GM23338 (cell line): ENCODE measurements at regions not wholly inside any gene's neighbourhood (a gene's known extent, or its start where the extent isn't known, plus 50 kb on each side); places are given as distances from the start of the nearest gene placed in this dataset.

Experiments
- ATAC-seq: fragments of 200-7000 bp; cut with Tn5 transposase; 3 replicates; pipeline ENCODE4 v1.9.1; 2020
- DNase-seq: peaks from one replicate; pipeline ENCODE4 v3.0.0-alpha.2; 2015; ENCODE audit warnings: low spot score
- H2AFZ ChIP-seq: fragments of 200-600 bp; sonication (generic); 2 replicates; pipeline ENCODE4 v1.8.0; 2016; ENCODE audit warnings: antibody characterized with exemption, mild to moderate bottlenecking, moderate library complexity
- H3F3A ChIP-seq: fragments of 200-600 bp; sonication (generic); replicated peaks from 2 replicates; pipeline ENCODE4 v1.8.0; 2017; ENCODE audit warnings: antibody characterized with exemption, mixed run types, low read depth
- H3K27ac ChIP-seq: fragments of 200-600 bp; sonication (generic); 2 replicates; pipeline ENCODE4 v1.6.1; 2016; ENCODE audit warnings: low read depth
- H3K27me3 ChIP-seq: fragments of 200-600 bp; sonication (generic); 2 replicates; pipeline ENCODE4 v1.8.0; 2016; ENCODE audit warnings: mild to moderate bottlenecking, mixed run types, moderate library complexity; ENCODE audit not compliant: insufficient read depth
- H3K36me3 ChIP-seq: fragments of 200-600 bp; sonication (generic); 2 replicates; pipeline ENCODE4 v1.8.0; 2016; ENCODE audit warnings: mild to moderate bottlenecking; ENCODE audit not compliant: insufficient read depth
- H3K4me1 ChIP-seq: fragments of 200-600 bp; sonication (generic); 2 replicates; pipeline ENCODE4 v1.8.0; 2016; ENCODE audit warnings: mild to moderate bottlenecking, moderate library complexity; ENCODE audit not compliant: insufficient read depth
- H3K4me2 ChIP-seq: fragments of 200-600 bp; sonication (generic); 2 replicates; pipeline ENCODE4 v1.7.1; 2017; ENCODE audit warnings: mixed run types
- H3K4me3 ChIP-seq: fragments of 200-600 bp; sonication (generic); 2 replicates; pipeline ENCODE4 v1.6.1; 2016; ENCODE audit warnings: mixed run types
- H3K79me2 ChIP-seq: fragments of 200-600 bp; sonication (generic); replicated peaks from 2 replicates; pipeline ENCODE4 v1.8.0; 2017; ENCODE audit warnings: mild to moderate bottlenecking; ENCODE audit not compliant: insufficient read depth
- H3K9me2 ChIP-seq: fragments of 200-600 bp; sonication (generic); 2 replicates; pipeline ENCODE4 v1.8.0; 2017; ENCODE audit not compliant: insufficient read depth
- H4K20me1 ChIP-seq: fragments of 200-600 bp; sonication (generic); replicated peaks from 2 replicates; pipeline ENCODE4 v1.8.0; 2017; ENCODE audit warnings: mild to moderate bottlenecking; ENCODE audit not compliant: insufficient read depth
- H3K27ac Mint-ChIP-seq: 2 replicates; pipeline ENCODE4 v1.8.0; 2020; ENCODE audit warnings: inconsistent platforms, mild to moderate bottlenecking, moderate library complexity, mixed read lengths
- H3K27me3 Mint-ChIP-seq: 3 replicates; pipeline ENCODE4 v1.8.0; 2022; ENCODE audit warnings: low read depth, mild to moderate bottlenecking, moderate library complexity, mixed read lengths, inconsistent platforms; ENCODE audit not compliant: insufficient read depth, poor library complexity
- H3K36me3 Mint-ChIP-seq: 3 replicates; pipeline ENCODE4 v1.8.0; 2021; ENCODE audit warnings: low read depth, mild to moderate bottlenecking, inconsistent platforms, moderate library complexity, mixed read lengths
- H3K4me1 Mint-ChIP-seq: 3 replicates; pipeline ENCODE4 v1.8.0; 2020; ENCODE audit warnings: mild to moderate bottlenecking, inconsistent platforms, mixed read lengths
- H3K4me3 Mint-ChIP-seq: 3 replicates; pipeline ENCODE4 v1.8.0; 2021; ENCODE audit warnings: moderate library complexity, mild to moderate bottlenecking, inconsistent platforms, mixed read lengths
- H3K9me3 Mint-ChIP-seq: 3 replicates; pipeline ENCODE4 v1.8.0; 2020; ENCODE audit warnings: moderate library complexity, mild to moderate bottlenecking, inconsistent platforms, mixed read lengths
- CREB1 ChIP-seq: fragments of 250-450 bp; sonication (Bioruptor Pico); IDR thresholded peaks from 2 replicates; pipeline ENCODE4 v1.5.0; 2020; ENCODE audit warnings: low read depth, mild to moderate bottlenecking, moderate library complexity
- CTCF ChIP-seq, 2 experiments: fragments of 200-600 bp in 1 of 2; sonication (generic) in 1 of 2; conservative IDR thresholded peaks; 2 replicates each; pipeline versions ENCODE4 v1.5.1 to v1.6.1; 2016 to 2017; ENCODE audit warnings: antibody characterized with exemption in 2 of 2, low read depth in 2 of 2, mild to moderate bottlenecking in 2 of 2, moderate library complexity in 1 of 2
- EZH2 ChIP-seq: fragments of 200-600 bp; sonication (generic); IDR thresholded peaks from one replicate; pipeline ENCODE4 v1.8.0; 2017; ENCODE audit warnings: antibody characterized with exemption, mild to moderate bottlenecking, low read depth; ENCODE audit not compliant: unreplicated experiment
- EZH2phosphoT487 ChIP-seq: fragments of 200-600 bp; sonication (generic); IDR thresholded peaks from one replicate; pipeline ENCODE4 v1.8.1; 2018; ENCODE audit warnings: antibody characterized with exemption; ENCODE audit not compliant: unreplicated experiment
- JUNB ChIP-seq: IDR thresholded peaks from one replicate; pipeline ENCODE4 v1.6.1; 2016; ENCODE audit warnings: antibody characterized with exemption; ENCODE audit not compliant: unreplicated experiment
- NANOG ChIP-seq: IDR thresholded peaks from 2 replicates; pipeline ENCODE4 v1.6.1; 2016; ENCODE audit warnings: antibody characterized with exemption, borderline replicate concordance
- POLR2AphosphoS5 ChIP-seq: IDR thresholded peaks from 2 replicates; pipeline ENCODE4 v1.6.1; 2016; ENCODE audit warnings: antibody characterized with exemption, low read depth
- REST ChIP-seq: IDR thresholded peaks from one replicate; pipeline ENCODE4 v1.6.1; 2018; ENCODE audit warnings: antibody characterized with exemption; ENCODE audit not compliant: unreplicated experiment
- STAT1 ChIP-seq: IDR thresholded peaks from one replicate; pipeline ENCODE4 v1.6.1; 2016; ENCODE audit warnings: antibody characterized with exemption; ENCODE audit not compliant: unreplicated experiment
- ZNF114 ChIP-seq: fragments of 250-450 bp; sonication (Bioruptor Pico); IDR thresholded peaks from 2 replicates; pipeline ENCODE4 v1.5.0; 2020; ENCODE audit warnings: mild to moderate bottlenecking, moderate library complexity
- ZNF331 ChIP-seq: fragments of 250-450 bp; sonication (Bioruptor Pico); IDR thresholded peaks from 2 replicates; pipeline ENCODE4 v1.5.0; 2020; ENCODE audit warnings: low read depth, mild to moderate bottlenecking, moderate library complexity
- ZNF462 ChIP-seq: fragments of 250-450 bp; sonication (Bioruptor Pico); IDR thresholded peaks from 2 replicates; pipeline ENCODE4 v1.5.0; 2020; ENCODE audit warnings: mild to moderate bottlenecking, moderate library complexity
- TF ChIP-seq, protein P1 (sequence below): IDR thresholded peaks from 2 replicates; pipeline ENCODE4 v1.6.1; 2016; ENCODE audit warnings: antibody characterized with exemption

DNA sequence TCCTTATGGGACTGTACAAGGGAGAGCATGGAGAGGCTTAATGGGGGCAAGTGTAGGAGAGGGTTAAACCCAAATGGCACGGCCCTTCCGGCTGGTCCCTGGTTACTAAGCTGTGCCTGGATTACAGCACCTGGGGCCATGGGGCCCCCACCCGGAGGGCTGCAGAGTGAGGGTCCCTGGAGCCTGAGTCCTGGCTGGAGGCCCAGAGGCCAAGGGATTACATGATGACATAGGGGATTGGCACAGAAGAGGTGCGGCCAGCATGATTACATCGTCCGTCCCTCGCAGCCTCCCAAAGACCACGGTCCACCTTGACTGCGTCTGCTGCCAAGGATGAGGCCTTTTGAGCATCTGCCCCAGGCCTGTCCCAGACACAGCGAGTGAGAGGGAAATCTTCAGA, 149.4 kb downstream of the URI1 start:
- ATAC-seq (no peak), DNase-seq (no peak)
- Mint-ChIP-seq H3K36me3 (no peaks in the 10 kb centered on the region), H3K27ac (no peak overlapping the region), H3K9me3 (no peaks in the 10 kb centered on the region; the same call in 2 of the 3 replicates), H3K27me3 (peaks cover 6% of the 10 kb centered on the region), H3K4me1 (peaks cover 3% of the 10 kb centered on the region; the same call in 1 of the 3 replicates), H3K4me3 (no peak overlapping the region)
- H3K27me3 ChIP-seq = no peaks in the 10 kb centered on the region
- no peaks in the 10 kb centered on the region for H3F3A ChIP-seq
- no peak overlapping the region for H3K27ac ChIP-seq
- H3K4me2 ChIP-seq = no peak overlapping the region
- no peaks in the 10 kb centered on the region for H3K79me2 ChIP-seq
- H2AFZ ChIP-seq = 0 out of 2 replicates have a peak overlapping the region, but pooled peaks have one; percentile 47
- H3K4me1 ChIP-seq = no peaks in the 10 kb centered on the region
- TF ChIP-seq REST (no peak), EZH2 (no peak), CREB1 (CRISPR knock-in tag) (no peak), ZNF462 (CRISPR knock-in tag) (no peak), STAT1 (no peak), ZNF331 (CRISPR knock-in tag) (no peak), CTCF (conservative IDR thresholded peaks at IDR 0.05; ENCODE audit: low read depth in 2 of 2) (no peak), POLR2AphosphoS5 (no peak), NANOG (no peak), EZH2phosphoT487 (no peak), ZNF114 (CRISPR knock-in tag) (no peak), JUNB (no peak)
- TF ChIP-seq, protein P1, sequence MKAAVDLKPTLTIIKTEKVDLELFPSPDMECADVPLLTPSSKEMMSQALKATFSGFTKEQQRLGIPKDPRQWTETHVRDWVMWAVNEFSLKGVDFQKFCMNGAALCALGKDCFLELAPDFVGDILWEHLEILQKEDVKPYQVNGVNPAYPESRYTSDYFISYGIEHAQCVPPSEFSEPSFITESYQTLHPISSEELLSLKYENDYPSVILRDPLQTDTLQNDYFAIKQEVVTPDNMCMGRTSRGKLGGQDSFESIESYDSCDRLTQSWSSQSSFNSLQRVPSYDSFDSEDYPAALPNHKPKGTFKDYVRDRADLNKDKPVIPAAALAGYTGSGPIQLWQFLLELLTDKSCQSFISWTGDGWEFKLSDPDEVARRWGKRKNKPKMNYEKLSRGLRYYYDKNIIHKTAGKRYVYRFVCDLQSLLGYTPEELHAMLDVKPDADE = no peak
- H3K36me3 ChIP-seq = no peaks in the 10 kb centered on the region
- H3K4me3 ChIP-seq = no peak overlapping the region
- no peaks in the 10 kb centered on the region for H4K20me1 ChIP-seq
- peaks cover 5% of the 10 kb centered on the region; the same call in 1 of the 2 replicates for H3K9me2 ChIP-seq
